ENCODE measurements at regions not wholly inside any gene's neighbourhood (a gene's known extent, or its start where the extent isn't known, plus 50 kb on each side); places are given as distances from the start of the nearest gene placed in this dataset.
A peak's percentile ranks its signal among the peaks of the same experiment; 100 is the strongest.
"Not testable (repeated sequence)": the region's sequence is repeated elsewhere in the genome, so short reads cannot be mapped to it uniquely, and the experiment has no call there.

- H3K4me1 Mint-ChIP-seq, result peaks cover 25 to 28% (median 26%) of the 10 kb centered on the region in 3 donors
- H3K4me3 Mint-ChIP-seq, result no peak overlapping the region
Measured at GRCh38 chr6:4212588-4212987, 77.2 kb upstream of the ECI2 start.

DNA sequence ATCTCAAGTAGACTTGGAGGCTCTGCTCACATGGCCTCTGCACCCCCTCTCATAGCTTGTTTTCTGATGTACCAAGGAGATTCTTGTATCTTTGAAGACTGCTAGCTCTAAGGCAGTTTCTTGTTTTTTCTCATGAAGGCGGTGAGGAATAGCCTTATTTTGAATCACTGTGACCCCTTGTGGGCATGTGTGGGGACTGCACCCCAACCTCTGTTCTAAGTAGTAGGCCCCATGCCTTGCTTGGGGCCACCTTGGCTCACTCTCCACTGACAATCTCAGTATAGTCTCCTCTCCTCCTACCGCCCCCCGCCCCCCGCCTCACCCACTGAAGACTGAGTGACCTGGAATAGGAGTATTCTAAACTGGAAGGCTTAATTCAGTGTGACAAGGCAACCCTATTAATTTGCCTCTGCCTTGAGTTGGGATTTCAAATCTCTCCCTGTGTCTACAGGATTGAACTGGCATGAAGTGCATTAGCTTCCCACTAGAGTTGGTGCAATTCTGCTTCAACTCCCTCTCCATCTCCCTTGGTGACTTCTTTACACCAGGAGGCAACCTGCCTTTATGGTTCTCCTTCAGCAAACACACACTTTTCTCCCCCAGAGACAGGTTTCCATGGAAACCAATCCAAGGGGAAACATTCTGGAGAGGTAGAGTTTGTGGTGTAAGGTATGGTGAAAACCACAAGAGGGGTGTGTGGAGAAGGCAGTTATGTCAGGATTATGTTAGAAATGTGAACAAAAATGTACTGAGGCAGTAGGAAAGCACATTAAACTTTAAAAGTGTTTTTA is 75.4 kb upstream of the ECI2 start:
- peaks cover 5 to 24% (median 17%) of the 10 kb centered on the region in 3 donors for H3K9me3 Mint-ChIP-seq
- H3K4me1 Mint-ChIP-seq, result peaks cover 25 to 28% (median 26%) of the 10 kb centered on the region in 3 donors
- H3K4me3 Mint-ChIP-seq, result peak overlapping the region in 3 of 4 donors; percentile 4 to 77 (median 34)
- H3K27me3 Mint-ChIP-seq, result peaks cover 2% of the 10 kb centered on the region
- peak overlapping the region in 1 of 3 donors; percentile 42 for H3K27ac Mint-ChIP-seq
- peaks cover 5% of the 10 kb centered on the region for H3K36me3 Mint-ChIP-seq

More at GRCh38 chr6:4212588-4212987, 77.2 kb upstream of the ECI2 start:
- H3K27ac Mint-ChIP-seq, result peak overlapping the region in 1 of 3 donors; percentile 47
- H3K27me3 Mint-ChIP-seq, result peaks cover 4% of the 10 kb centered on the region
- H3K9me3 Mint-ChIP-seq, result peaks cover 5 to 24% (median 13%) of the 10 kb centered on the region in 3 donors
- H3K36me3 Mint-ChIP-seq, result peaks cover 7% of the 10 kb centered on the region

DNA sequence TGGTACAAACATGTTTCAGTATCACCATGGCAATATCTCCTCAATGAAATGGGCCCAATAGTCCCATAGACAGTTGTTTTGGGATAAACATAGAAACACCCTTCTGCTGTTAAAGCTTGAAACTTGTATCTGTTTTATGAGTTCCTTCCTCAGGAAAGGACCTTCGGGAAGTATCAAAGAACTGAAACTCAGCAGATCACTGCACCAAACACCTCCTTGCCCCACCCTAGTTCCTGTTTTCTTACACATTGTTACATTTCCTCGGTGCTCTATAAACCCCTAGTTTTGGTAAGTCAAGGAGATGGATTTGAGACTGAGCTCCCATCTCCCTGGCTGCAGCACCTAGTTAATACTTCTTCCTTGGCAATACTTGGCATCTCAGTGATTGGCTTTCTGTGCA is 73.8 kb upstream of the ECI2 start:
- Mint-ChIP-seq H3K4me1 (peaks cover 26 to 35% (median 28%) of the 10 kb centered on the region in 3 donors), H3K4me3 (peak overlapping the region in 2 of 4 donors; percentile 85 to 87), H3K36me3 (peaks cover 4% of the 10 kb centered on the region), H3K9me3 (peaks cover 3 to 19% (median 13%) of the 10 kb centered on the region in 3 donors), H3K27ac (peak overlapping the region in 2 of 3 donors; percentile 36 to 86), H3K27me3 (peaks cover 6% of the 10 kb centered on the region)

- H3K36me3 Mint-ChIP-seq, result peaks cover 4% of the 10 kb centered on the region
- peak overlapping the region in 1 of 3 donors; percentile 86 for H3K27ac Mint-ChIP-seq
- peak overlapping the region in 2 of 4 donors; percentile 34 to 87 for H3K4me3 Mint-ChIP-seq
- H3K9me3 Mint-ChIP-seq, result peaks cover 2 to 16% (median 12%) of the 10 kb centered on the region in 3 donors
- peaks cover 26 to 35% (median 28%) of the 10 kb centered on the region in 3 donors for H3K4me1 Mint-ChIP-seq
- H3K27me3 Mint-ChIP-seq, result peaks cover 9% of the 10 kb centered on the region
Measured at GRCh38 chr6:4208158-4208557, 72.8 kb upstream of the ECI2 start.

DNA sequence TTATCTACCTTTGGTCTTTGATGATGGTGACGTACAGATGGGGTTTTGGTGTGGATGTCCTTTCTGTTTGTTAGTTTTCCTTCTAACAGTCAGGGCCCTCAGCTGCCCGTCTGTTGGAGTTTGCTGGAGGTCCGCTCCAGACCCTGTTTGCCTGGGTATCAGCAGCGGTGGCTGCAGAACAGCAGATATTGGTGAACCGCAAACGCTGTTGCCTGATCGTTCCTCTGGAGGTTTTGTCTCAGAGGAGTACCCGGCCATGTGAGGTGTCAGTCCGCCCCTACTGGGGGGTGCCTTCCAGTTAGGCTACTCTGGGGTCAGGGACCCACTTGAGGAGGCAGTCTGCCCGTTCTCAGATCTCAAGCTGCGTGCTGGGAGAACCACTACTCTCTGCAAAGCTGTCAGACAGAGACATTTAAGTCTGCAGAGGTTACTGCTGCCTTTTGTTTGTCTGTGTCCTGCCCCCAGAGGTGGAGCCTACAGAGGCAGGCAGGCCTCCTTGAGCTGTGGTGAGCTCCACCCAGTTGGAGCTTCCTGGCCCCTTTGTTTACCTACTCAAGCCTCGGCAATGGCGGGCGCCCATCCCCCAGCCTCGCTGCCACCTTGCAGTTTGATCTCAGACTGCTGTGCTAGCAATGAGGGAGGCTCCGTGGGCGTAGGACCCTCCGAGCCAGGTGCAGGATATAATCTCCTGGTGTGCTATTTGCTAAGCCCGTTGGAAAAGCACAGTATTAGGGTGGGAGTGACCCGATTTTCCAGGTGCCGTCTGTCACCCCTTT is 68.5 kb upstream of the ECI2 start:
- H3K36me3 Mint-ChIP-seq, H3K27ac Mint-ChIP-seq, H3K4me3 Mint-ChIP-seq, H3K9me3 Mint-ChIP-seq: not testable (repeated sequence)
- peaks cover 12% of the 10 kb centered on the region for H3K27me3 Mint-ChIP-seq
- peaks cover 9 to 15% (median 11%) of the 10 kb centered on the region in 3 donors for H3K4me1 Mint-ChIP-seq

DNA sequence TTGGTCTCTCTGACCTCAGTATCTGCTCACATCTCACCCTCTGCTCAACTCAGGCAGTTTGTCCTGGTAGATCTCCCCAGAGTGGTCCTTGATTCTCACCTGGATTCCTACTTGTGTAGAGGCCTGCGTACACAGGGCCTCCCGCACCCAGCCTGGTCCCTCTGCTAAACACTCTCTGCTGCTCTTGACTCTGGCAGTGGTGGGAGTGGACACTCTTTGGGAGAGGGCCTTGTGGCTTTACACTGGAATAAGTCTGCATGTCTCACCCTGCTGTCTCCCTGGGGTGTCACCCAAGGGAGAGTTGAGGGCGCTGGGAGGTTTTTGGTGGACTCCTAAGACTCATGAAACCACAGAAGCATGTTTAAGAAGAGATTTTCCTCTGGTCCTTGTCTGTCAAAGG is 57.3 kb upstream of the ECI2 start:
- Mint-ChIP-seq H3K36me3 (no peaks in the 10 kb centered on the region), H3K9me3 (peaks cover 0 to 5% (median 0%) of the 10 kb centered on the region in 3 donors), H3K27me3 (peaks cover 2% of the 10 kb centered on the region), H3K4me3 (no peak overlapping the region), H3K4me1 (no peaks in the 10 kb centered on the region), H3K27ac (no peak overlapping the region)

- H3K36me3 Mint-ChIP-seq, result no peaks in the 10 kb centered on the region
- no peaks in the 10 kb centered on the region for H3K4me1 Mint-ChIP-seq
- peaks cover 0 to 5% (median 0%) of the 10 kb centered on the region in 3 donors for H3K9me3 Mint-ChIP-seq
- H3K4me3 Mint-ChIP-seq, result no peak overlapping the region
- H3K27ac Mint-ChIP-seq, result no peak overlapping the region
- H3K27me3 Mint-ChIP-seq, result peaks cover 6% of the 10 kb centered on the region
Measured at GRCh38 chr6:4192173-4192572, 56.8 kb upstream of the ECI2 start.

- H3K27ac Mint-ChIP-seq, result no peak overlapping the region
- H3K4me1 Mint-ChIP-seq, result no peaks in the 10 kb centered on the region
- H3K36me3 Mint-ChIP-seq, result no peaks in the 10 kb centered on the region
- no peak overlapping the region for H3K4me3 Mint-ChIP-seq
- H3K27me3 Mint-ChIP-seq, result peaks cover 6% of the 10 kb centered on the region
- H3K9me3 Mint-ChIP-seq, result peaks cover 0 to 4% (median 0%) of the 10 kb centered on the region in 3 donors
Measured at GRCh38 chr6:4191271-4191721, 55.9 kb upstream of the ECI2 start.

DNA sequence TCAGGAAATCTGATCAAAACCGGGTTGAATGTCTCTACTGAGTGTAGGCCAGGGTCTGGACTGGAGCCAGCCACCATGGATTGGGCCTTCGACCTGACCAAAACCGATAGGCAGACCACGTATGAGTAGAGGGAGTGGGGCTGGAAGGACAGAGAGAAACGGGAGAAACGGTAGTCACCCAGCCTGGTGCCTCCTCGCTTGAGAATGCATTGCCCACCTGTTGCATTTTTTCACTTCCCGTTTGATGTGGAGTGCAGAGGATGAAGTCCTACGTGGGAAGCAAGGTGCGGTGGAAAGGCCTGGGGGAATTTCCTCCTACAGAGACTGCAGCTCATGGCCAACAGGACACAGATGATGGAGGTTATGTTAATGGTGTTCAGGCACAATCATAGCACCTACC is 53.9 kb upstream of the ECI2 start:
- Mint-ChIP-seq H3K36me3 (no peaks in the 10 kb centered on the region), H3K27ac (no peak overlapping the region), H3K27me3 (peaks cover 10% of the 10 kb centered on the region), H3K9me3 (peaks cover 0 to 4% (median 2%) of the 10 kb centered on the region in 3 donors), H3K4me3 (no peak overlapping the region), H3K4me1 (no peaks in the 10 kb centered on the region)

- no peak overlapping the region for H3K27ac Mint-ChIP-seq
- H3K4me1 Mint-ChIP-seq, result no peaks in the 10 kb centered on the region
- H3K36me3 Mint-ChIP-seq, result no peaks in the 10 kb centered on the region
- no peak overlapping the region for H3K4me3 Mint-ChIP-seq
- peaks cover 12% of the 10 kb centered on the region for H3K27me3 Mint-ChIP-seq
- peaks cover 0 to 4% (median 2%) of the 10 kb centered on the region in 3 donors for H3K9me3 Mint-ChIP-seq
Measured at GRCh38 chr6:4188801-4189200, 53.4 kb upstream of the ECI2 start.

GRCh38 chr6:4187480-4187879 is 52.1 kb upstream of the ECI2 start:
- H3K9me3 Mint-ChIP-seq, result peaks cover 0 to 4% (median 2%) of the 10 kb centered on the region in 3 donors
- H3K4me3 Mint-ChIP-seq, result no peak overlapping the region
- no peaks in the 10 kb centered on the region for H3K36me3 Mint-ChIP-seq
- H3K27ac Mint-ChIP-seq, result no peak overlapping the region
- H3K27me3 Mint-ChIP-seq, result peaks cover 12% of the 10 kb centered on the region
- H3K4me1 Mint-ChIP-seq, result no peaks in the 10 kb centered on the region

DNA sequence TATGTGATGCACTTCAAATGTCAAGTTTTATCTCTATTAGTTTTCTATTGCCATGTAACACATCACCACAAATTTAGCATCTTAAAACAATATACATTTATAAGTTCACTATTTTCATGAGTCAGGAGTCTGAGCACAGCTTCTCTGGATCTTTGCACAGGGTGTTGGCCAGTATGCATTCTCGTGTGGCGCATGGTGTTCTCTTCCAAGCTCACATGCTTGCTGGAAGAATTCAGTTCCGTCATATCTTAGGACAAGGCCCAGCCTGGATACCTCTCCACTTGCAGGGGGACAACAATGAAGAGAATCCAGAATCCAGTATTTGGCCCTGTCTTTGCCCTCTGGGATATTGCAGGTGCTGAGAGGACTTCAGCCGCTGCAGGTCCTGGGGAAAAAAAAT is 51.0 kb upstream of the ECI2 start:
- H3K4me3 Mint-ChIP-seq, result no peak overlapping the region
- H3K36me3 Mint-ChIP-seq, result no peaks in the 10 kb centered on the region
- H3K27me3 Mint-ChIP-seq, result peaks cover 10% of the 10 kb centered on the region
- H3K27ac Mint-ChIP-seq, result no peak overlapping the region
- peaks cover 0 to 4% (median 2%) of the 10 kb centered on the region in 3 donors for H3K9me3 Mint-ChIP-seq
- no peaks in the 10 kb centered on the region for H3K4me1 Mint-ChIP-seq

- H3K27ac Mint-ChIP-seq, result no peak overlapping the region
- H3K36me3 Mint-ChIP-seq, result no peaks in the 10 kb centered on the region
- H3K4me3 Mint-ChIP-seq, result no peak overlapping the region
- peaks cover 10% of the 10 kb centered on the region for H3K27me3 Mint-ChIP-seq
- peaks cover 0 to 4% (median 2%) of the 10 kb centered on the region in 3 donors for H3K9me3 Mint-ChIP-seq
- no peaks in the 10 kb centered on the region for H3K4me1 Mint-ChIP-seq
Measured at GRCh38 chr6:4185846-4186245, 50.5 kb upstream of the ECI2 start.

DNA sequence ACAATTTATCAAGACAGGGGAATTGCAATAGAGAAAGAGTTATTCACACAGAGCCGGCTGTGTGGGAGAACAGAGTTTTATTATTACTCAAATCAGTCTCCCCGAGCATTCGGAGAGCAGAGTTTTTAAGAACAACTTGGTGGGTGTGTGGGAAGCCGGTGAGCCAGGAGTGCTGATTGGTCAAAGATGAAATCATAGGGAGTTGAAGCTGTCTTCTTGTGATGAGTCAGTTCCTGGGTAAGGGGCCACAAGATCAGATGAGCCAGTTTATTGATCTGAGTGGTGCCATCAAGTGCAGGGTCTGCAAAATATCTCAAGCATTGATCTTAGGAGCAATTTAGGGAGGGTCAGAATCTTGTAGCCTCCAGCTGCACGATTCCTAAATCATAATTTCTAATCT is 50.0 kb upstream of the ECI2 start:
- Mint-ChIP-seq H3K4me1 (no peaks in the 10 kb centered on the region), H3K36me3 (no peaks in the 10 kb centered on the region), H3K27me3 (peaks cover 11% of the 10 kb centered on the region), H3K9me3 (peaks cover 0 to 4% (median 2%) of the 10 kb centered on the region in 3 donors), H3K4me3 (no peak overlapping the region), H3K27ac (no peak overlapping the region)
